ENCODE measurements at regions not wholly inside any gene's neighbourhood (a gene's known extent, or its start where the extent isn't known, plus 50 kb on each side); places are given as distances from the start of the nearest gene placed in this dataset.

DNA sequence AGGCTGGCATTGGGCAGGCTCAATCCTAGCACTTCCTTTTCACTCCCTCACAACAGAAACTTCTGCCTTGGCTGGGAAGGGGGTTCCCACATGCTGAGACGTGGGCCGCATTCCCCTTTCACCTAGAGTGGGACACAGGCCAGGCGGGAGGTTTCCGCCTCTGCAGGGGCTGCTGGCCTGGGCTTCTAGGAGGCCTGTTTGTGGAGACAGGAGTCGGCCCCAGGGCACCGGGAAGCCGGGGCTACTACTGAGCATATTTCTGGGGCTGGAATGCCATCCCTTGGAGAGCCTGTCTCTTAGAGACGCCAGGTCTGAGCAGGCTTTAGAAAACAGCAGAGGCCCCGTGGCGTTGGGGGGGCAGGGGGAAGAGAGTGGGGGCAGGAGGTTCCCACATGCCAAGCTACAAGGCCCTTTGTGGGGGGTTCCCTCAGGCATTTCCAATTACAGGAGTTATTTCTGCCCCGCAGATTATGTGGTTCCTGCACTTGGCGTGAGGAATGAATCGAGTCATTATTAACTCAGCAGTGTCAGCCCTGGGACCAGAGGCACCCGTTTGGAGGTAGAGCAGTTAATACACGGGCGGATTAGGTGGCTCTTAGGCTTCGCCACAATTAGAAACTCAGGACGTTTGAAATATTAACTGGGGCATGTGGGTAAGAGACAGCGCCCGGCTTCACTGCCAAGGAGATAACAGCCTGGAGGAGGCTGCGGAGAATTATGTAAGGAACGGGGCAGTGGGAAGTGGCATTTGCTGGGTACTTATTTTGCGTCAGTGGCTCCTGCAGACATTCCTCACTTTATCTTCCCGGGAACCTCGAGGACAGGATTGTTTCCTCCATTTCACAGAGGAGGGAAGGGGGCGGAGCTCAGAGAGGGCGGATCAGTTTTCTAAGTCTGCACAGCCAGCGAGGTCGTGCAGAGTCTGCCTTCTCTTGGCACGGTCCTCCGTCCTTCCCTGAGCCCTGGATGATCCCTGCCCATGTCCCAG is 162.5 kb downstream of the MAF start:
- TF ChIP-seq POLR2AphosphoS5 (IDR thresholded peaks at IDR 0.05) (no peak), POLR2A (IDR thresholded peaks at IDR 0.05) (no peak), EP300 (IDR thresholded peaks at IDR 0.05) (no peak)
- TF ChIP-seq, protein P1, sequence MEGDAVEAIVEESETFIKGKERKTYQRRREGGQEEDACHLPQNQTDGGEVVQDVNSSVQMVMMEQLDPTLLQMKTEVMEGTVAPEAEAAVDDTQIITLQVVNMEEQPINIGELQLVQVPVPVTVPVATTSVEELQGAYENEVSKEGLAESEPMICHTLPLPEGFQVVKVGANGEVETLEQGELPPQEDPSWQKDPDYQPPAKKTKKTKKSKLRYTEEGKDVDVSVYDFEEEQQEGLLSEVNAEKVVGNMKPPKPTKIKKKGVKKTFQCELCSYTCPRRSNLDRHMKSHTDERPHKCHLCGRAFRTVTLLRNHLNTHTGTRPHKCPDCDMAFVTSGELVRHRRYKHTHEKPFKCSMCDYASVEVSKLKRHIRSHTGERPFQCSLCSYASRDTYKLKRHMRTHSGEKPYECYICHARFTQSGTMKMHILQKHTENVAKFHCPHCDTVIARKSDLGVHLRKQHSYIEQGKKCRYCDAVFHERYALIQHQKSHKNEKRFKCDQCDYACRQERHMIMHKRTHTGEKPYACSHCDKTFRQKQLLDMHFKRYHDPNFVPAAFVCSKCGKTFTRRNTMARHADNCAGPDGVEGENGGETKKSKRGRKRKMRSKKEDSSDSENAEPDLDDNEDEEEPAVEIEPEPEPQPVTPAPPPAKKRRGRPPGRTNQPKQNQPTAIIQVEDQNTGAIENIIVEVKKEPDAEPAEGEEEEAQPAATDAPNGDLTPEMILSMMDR (IDR thresholded peaks at IDR 0.05), result no peak

Data from upper lobe of left lung (tissue), 4 donors.